ENCODE measurements at regions not wholly inside any gene's neighbourhood (a gene's known extent, or its start where the extent isn't known, plus 50 kb on each side); places are given as distances from the start of the nearest gene placed in this dataset.
A peak's percentile ranks its signal among the peaks of the same experiment; 100 is the strongest.
"Not testable (repeated sequence)": the region's sequence is repeated elsewhere in the genome, so short reads cannot be mapped to it uniquely, and the experiment has no call there.

DNA sequence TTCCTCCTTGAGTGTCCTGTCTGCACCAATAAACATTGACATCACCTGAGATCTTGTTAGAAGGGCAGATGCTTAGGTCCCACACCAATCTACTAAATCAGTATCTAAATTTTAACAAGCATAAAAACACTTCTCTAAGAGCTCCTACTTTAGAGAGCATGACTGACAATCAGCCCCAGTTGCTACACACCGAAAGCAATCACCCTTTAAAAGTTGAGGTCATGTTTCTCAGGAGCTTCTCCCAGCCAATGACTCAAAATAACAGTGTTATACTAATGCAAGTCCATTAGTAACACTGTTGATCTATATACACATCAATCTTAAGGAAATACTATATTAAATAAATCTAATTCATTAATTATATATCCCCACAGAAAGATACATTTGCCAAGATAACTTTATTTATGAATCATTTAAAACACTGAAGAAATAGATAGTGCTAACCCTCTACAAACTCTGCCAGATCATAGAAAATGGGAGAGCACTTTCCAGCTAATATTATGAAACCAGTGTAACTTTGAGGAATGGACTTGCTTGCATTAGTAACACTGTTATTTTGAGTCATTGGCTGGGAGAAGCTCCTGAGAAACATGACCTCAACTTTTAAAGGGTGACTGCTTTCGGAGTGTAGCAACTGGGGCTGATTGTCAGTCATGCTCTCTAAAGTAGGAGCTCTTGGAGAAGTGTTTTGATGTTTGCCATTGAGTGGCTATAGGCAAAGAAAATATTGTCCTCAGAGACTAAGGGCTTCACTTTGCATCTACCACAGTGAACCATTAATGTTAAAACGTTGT, 109.8 kb upstream of the HDX start:
- no peak for DNase-seq

DNA sequence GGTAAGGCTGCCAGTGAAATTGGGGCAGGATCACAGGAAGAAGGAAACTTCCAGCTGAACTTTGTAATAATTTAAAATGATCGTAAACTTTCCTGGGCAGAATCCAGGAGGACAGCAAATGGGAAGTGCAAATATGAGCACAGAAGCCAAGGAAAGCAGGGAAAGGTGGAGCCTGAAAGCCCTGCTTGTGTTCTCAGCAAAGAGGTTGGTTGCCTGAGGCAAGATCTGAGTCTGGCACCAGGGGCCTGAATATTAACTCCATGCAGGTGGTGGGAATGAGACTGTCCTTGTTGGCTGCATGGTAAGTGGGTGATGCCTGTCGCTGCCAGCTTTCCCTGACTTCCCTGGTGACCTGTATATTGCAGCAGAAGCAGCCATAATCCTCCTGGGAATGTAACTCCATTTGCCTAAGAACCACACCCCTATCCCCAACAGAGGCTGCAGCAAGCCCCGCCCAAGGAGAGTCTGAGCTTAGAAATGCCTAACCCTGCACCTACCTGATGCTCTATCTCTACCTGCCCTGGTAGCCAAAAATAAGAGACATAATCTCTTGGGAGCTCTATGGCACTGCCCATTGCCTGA, 132.0 kb upstream of the HDX start:
- DNase-seq = no peak

DNA sequence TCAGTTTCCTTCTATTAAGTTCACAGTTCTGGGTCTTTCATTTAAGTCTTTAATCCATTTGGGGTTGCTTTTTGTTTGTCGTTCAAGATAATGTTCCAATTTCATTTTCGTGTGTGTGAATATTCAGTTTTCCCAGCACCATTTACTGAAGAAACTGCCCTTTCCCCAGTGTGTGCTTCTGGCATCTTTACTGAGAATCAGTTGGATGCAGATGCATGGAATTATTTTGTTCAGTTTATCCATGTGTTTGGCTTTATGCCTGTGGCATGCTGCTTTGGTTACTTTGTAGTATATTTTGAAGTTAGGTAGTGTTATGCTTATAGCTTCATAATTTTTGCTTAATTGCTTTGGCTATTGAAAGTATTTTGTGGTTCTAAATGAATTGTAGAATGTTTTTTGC, 163.8 kb upstream of the HDX start:
- DNase-seq = no peak

DNA sequence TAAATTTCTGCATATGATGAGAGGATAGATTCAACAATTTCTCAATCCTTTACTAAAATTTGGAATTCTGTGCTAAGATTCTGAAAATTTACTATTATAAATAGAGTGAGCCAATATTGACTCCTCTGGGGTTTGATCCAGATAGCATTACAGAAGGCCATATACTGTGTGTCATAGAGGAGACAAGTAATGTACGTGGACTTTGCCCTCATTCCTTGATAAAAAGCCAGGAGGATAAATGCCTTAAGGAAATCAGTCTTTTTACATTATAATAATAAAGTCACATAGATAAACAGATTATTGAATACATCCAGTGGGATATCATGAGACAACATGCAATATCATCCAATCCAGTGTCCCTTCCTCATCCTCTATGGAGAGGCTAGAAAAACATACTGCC, 188.0 kb upstream of the HDX start:
- DNase-seq = no peak

DNA sequence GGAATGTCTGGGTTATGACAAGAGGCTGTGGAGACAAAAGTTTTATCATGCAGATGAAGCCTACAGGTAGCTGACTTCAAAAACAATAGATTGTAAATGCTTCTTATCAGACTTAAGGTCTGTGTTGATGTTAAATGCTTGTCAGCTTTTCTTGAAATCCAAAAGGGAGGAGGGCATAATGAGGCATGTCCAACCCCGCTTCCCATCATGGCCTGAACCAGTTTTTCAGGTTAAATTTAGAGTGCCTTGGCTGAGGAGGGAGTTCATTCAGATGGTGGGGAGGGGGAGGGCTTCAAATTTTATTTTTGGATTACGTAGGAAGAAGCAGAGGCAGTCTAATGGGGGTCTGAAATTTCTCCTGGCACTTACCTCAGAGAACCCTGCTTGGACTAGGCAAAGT, 207.7 kb upstream of the HDX start:
- no peak for DNase-seq

DNA sequence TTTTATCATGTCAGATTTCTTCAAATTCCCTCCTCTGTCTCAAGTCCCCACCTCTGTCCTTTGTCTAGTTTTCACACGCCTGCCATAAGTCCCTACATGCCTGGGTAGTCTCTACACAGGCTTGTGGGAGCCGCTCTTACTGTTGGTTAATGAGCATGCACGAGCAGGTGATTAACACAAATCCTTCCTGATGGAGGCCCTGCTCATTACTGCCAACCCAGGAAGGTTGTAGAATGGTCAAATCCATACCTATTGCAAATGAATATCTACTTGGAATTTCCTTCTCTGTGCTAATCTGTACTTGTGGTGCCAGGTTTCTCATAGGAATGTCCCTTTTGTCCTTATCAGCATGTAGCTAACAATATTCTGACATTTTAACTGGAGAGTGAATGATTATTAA, 208.4 kb upstream of the HDX start:
- DNase-seq = no peak

DNA sequence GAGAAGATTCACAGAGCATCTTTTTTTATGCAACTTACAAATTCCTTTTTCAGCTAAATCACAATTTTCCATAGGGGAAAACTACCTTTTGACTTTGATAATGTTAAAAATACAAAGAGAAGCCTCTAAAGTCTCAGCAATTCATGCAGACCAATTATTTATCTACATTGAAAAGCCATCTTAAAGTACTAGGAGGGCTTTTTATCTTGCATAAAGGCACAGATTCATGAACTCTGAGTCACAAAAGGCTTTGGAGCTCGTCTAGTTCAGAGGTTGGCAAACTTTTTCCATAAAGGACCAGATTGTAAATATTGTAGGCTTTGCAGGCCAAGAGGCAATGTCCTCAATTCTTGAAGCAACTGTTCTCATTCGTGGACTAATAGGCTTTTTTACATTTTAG, 210.4 kb upstream of the HDX start:
- DNase-seq = no peak

DNA sequence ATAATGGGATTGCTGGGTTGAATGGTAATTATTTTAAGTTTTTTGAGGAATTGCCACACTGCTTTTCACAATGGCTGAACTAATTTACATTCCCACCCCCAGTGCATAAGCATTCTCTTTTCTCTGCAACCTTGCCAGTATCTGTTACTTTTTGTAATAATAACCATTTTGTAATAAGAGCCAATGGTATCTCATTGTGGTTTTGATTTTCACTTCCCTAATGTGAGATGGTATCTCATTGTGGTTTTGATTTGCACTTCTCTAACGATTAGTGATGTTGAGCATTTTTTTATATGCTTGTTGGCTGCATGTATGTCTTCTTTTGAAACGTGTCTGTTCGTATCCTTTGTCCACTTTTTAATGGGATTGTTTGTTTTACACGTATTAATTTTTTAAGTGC, 213.1 kb upstream of the HDX start:
- DNase-seq = peak; percentile 0 to 20 (median 16)

DNA sequence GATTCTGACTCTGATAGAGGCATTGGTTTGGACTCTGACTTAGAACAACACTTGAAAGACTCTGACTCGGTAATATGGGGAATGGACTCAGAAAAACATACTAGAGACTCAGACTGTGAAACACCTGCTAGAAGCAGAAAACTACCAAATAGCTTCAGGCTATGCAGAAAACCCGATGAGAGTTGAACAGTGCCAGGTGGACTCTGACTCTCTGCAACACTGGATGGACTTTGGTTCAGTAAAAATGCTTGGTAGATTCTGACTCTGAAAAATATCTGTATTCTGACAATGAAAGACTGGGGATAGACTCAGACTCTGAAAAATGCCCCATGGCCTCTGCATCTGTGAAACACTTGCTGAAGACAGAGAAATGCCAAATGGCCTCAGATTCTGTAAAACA, 215.1 kb upstream of the HDX start:
- no peak for DNase-seq

DNA sequence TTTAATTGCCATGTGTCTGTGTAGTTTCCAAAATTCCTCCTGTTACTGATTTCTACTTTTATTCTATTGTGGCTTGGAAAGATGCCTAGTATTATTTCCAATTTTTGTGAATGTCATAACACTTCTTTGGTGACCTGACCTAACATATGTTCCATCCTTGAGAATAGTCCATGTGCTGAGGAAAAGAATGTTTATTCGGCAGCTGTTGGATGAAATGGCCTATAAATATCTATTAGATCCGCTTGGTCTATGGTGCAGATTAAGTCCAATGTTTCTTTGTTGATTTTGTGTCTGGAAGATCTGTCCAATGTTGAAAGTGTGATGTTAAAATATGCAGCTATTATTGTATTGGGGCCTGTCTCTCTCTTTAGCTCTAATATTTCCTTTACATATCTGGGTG, 219.2 kb upstream of the HDX start:
- no peak for DNase-seq

DNA sequence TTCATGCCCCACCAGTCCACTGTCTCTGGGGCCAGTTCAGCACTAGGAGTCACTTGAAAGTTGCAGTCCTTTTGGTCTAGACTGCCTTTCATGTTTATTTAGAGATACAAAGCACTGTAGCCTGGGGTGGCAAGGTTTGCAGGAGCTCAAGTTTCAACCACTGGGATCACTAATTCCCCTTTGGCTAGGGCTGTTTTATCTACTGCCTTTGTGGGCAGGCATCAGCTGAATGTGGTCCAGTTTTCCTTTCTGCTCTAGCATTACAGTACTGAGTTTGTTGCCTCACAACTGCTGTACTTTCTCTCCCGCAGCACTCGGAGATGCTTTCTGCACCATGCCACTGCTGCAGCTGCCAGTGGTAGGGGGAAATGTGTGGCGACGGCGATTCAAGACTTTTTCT, 222.3 kb upstream of the HDX start:
- no peak for DNase-seq

DNA sequence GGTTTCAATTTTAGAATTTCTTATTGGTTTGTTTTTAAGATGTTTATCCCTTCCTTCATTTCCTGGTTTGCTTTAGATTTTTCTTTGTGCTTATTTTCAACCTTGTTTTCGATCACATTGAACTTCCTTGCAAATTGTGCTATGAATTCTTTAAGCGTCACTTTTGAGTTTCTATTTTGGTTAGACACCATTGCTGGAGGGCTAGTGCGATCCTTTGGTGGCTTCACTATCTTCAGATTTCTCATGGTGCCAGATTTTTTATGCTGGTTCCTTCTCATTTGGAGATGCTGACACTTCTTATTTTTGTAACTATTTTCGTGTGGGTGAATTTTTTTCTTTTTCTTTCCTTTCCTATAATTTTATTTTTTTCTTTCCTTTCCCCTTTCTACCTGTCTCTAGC, 227.2 kb upstream of the HDX start:
- no peak for DNase-seq

DNA sequence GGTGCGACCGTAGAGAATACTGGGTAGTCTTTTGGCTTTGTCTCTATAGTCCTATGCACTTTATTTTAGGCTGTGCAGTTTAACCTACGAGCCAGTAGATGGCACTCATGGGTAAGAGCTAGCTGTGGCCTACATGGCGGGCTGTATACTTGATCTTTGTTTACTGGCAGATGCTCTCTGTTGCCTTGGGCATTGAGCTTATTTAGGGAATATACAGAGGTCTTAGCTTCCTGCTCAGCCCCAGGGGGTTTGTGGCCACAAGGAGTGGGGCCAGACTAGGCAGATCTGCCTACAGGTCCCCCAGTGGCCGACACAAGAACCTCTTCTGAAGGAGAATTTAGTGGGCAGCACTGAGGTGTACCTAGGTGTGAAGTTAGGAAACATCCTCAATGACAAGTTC, 227.6 kb upstream of the HDX start:
- peak; percentile 24 to 55 (median 29) for DNase-seq

DNA sequence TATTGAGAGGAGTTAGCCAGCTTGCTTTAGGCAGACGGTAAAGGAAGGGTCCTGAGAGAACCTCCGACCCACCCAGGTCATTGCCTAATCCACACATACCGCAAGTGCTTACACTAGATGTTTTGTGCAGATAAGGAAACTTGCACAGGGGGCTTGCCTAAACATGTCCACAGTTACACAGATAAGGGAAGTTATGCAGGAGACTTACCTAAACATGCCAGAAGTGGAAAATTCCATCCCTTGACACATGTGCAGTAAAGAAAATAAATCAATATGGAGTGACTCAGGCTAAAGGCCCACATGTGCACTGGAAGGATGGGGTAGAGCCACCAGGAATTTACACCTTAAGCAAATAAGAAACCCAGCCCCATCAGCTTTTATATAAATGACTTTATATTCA, 232.8 kb upstream of the HDX start:
- no peak for DNase-seq

DNA sequence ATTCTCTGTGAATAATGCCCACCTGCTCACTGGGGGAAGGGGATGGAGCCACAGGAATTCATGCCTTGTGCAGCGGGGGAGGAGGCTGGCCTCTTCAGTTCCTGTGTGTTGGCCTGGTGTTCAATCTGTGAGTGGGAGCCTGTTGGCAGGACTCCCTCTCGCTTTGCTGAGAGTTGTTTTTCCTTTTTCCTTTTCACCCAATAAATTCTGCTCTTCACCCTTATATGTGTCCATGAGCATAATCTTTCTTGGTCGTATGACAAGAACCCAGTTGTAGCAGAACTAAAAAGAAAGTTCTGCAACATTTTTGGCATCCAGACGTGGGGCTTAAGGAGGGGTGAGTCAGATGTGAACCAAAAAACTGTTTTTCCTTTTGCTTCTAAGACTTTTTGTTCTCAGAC, 235.2 kb upstream of the HDX start:
- DNase-seq = no peak

DNA sequence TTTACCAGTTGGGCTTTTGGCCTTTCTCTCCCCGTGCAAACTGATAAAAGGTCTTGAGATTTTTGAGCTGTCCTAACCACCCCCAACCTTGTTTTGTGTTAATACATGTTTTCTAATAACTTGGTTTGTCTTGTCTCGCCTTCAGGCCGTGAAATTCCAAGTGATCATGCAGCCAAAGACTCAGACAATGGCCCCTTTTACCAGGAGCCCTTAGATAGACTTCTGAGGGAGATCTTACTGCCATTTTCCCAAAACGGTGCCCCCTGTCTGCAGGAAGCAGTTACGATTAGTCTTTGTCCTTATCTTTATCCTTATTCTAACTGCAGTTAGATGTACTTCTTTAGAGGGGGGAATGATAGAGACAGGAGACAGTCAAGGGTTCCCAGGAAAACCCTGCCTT, 245.3 kb upstream of the HDX start:
- no peak for DNase-seq

DNA sequence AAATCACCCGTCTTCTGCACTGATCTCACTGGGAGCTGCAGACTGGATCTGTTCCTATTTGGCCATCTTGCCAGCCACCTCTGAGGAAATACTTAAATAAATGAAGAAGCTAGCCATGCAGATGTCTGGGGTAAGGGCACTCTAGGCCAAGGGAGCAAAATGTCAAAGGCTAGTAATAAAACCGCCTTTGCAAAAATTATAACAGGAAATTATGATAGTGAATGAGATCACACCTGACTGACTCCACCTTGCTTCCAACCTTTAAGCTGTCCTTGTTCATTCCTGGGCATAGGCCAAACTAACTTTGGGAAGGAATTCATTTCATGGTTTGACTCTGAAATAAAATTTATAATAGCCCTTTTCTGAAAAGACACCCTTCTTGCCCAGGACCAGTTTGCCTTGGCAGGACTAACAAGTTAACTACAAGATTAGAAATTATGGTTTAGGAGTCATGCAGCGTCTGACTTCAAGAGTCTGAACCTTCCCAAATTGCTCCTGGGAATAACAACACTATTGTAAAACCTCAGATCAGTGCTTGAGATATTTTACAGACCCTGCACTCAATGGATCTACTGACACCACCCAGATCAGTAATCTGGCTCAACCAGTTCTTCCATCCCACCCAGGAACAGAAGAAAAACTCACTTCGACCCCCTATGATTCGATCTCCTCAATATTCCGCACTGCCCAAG, 246.9 kb upstream of the HDX start:
- no peak for DNase-seq

DNA sequence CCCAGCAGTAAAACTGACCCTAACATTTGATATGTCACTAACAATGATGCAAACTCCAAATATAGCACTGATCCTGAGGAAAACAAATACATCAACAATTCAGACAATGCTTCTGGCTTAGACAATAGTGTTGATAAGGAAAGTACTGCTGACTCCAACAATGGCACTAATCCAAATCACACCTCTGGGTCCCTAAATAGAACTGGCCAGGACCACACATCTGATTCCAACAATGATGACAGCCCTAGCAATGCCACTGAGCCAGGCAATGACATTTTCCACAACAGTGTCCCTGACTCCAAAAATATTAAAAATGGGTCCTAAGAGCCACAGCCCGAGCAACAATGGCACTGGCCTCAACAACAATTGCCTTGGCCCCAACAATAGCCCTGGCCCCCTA, 243.1 kb upstream of the APOOL start:
- no peak for DNase-seq

DNA sequence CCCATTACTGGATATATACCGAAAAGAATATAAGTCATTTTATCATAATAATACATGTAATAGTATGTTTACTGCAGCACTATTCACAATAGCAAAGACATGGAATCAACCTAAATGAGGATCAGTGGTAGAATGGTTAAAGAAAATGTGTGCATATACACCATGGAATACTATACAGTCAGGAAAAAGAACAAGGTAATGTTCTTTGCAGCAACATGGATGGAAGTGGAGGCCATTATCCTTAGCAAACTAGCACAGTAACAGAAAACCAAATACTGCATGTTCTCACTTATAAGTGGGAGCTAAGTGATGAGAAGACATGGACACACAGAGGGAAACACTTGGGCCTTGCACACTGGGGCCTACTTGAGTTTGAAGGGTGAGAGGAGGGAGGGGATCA, 207.4 kb upstream of the APOOL start:
- DNase-seq = no peak

DNA sequence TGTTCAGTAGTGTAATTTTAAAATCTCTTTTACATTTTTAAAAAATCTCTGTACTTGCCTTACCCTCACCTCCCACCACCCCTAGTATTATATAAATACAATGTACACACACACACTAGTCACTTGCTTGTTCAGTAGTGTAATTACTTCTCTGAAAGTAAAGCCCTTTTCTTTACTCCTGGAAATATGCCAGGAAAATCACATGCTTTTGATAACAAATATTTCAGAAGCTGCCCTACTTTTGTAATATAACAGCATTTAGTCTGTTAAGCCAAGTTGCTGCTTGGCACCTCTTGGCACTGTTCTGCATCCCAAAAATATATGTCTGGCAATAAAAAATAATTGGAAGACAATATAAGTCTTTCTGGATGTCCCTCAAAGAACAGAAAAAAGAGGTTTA, 172.8 kb upstream of the APOOL start:
- DNase-seq = no peak

DNA sequence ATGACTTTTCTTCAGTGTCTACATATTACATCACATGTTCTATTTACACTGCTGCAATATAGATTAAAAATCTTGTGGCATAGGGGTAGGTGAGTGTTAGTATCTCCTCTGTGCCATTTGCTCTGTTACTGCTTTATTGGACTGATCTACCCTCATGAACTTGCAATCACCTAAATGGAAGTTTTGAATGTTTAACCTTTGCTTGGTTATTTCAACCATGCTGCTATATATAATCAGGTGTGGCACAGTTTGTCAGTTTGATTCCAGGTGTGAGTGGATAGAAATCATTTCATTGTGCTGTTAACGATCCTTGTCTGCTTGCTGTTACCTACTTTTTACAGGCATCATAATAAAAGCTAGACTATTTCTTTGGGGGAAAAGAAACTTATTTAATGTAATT, 157.1 kb upstream of the APOOL start:
- not testable (repeated sequence) for DNase-seq

DNA sequence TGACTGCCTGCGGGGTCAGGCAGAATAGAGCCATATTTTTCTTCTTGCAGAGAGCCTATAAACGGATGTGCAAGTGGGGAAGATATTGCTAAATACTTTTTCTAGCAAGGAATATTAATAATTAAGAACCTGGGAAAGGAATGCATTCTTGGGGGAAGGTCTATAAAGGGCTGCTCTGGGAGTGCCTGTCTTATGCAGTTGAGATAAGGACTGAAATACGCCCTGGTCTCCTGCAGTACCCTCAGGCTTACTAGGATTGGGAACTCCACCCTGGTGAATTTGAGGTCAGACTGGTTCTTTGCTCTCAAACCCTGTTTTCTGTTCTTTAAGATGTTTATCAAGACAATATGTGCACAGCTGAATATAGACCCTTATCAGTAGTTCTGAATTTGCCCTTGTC, 152.5 kb upstream of the APOOL start:
- DNase-seq = not testable (repeated sequence)

DNA sequence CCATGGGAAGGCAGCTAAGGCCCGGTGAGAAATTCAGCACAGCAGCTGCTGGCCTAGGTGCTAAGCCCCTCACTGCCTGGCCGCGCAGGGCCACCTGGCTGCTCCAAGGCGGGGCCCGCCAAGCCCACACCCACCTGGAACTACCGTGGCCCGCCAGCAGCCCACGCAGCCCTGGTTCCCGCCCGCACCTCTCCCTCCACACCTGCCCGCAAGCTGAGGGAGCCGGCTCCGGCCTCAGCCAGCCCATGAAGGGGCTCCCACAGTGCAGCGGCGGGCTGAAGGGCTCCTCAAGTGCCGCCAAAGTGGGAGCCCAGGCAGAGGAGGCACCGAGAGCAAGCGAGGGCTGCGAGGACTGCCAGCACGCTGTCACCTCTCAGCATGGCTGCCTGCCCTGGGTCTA, 146.9 kb upstream of the APOOL start:
- DNase-seq = not testable (repeated sequence)

DNA sequence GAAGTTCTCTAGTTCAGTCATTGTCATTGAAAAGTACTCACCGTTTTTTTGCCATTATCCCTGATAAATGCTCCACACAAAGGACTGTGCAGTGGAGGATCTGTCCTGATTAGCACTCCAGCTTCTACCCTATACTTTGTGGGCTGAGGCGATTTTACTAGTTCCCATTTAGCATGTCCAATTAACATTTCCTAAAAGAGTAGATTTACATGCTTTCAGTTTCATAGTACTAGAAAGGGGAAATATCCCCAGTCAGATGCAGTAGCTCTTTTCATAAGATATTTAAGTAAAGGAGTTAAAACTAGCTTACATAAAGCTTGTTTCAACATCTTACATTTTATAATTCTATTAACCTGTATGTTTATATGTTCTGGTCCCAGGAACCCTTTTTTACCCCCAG, 144.9 kb upstream of the APOOL start:
- DNase-seq = peak in 2 of 3 donors; percentile 2 to 18

DNA sequence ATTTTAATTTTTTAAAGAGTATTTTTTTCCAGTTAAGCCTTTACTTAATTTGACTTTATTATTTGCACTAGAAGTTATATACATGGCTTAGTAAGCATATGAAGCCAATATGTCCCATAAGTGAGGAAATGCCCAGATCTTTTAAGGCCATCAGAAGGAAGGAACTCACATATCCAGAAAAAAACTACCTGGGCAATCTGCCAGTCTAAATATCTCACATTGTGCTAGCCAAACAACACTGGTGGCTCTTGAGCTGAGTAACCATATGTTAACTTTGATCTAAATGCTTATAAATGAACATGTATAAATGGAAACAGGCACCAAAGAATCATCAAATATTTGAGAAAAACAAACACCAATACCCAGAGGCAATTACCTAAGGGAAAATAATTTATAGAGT, 138.6 kb upstream of the APOOL start:
- no peak for DNase-seq
